OCI-LY3 (cell line): ENCODE measurements at regions not wholly inside any gene's neighbourhood (a gene's known extent, or its start where the extent isn't known, plus 50 kb on each side); places are given as distances from the start of the nearest gene placed in this dataset.

Experiments
- H2AFZ ChIP-seq: fragments of 200-600, 300-600 bp; shearing (Covaris generic); 2 replicates; pipeline ENCODE4 v1.6.0; 2014; ENCODE audit warnings: antibody characterized with exemption, low read depth, low read length
- H3K27ac ChIP-seq: fragments of 200-600, 300-600 bp; sonication (generic); 2 replicates; pipeline ENCODE4 v1.5.1; 2014; ENCODE audit warnings: mild to moderate bottlenecking, low read length, moderate library complexity, mixed read lengths
- H3K27me3 ChIP-seq: fragments of 200-600, 300-600 bp; sonication (generic); 2 replicates; pipeline ENCODE4 v1.6.1; 2014; ENCODE audit warnings: low read depth, low read length, mixed read lengths
- H3K36me3 ChIP-seq: fragments of 200-600, 300-600 bp; sonication (generic); replicated peaks from 2 replicates; pipeline ENCODE3; 2014; ENCODE audit warnings: low read depth, low read length, mixed read lengths
- H3K4me1 ChIP-seq: fragments of 300-600, 200-600 bp; sonication (generic); 2 replicates; pipeline ENCODE4 v1.6.1; 2014; ENCODE audit warnings: low read length, mixed read lengths
- H3K4me2 ChIP-seq: fragments of 200-600, 300-600 bp; sonication (generic); 2 replicates; pipeline ENCODE4 v1.6.1; 2014; ENCODE audit warnings: low read length, mixed read lengths
- H3K4me3 ChIP-seq: fragments of 300-600, 200-600 bp; sonication (generic); 2 replicates; pipeline ENCODE4 v1.5.1; 2014; ENCODE audit warnings: antibody characterized with exemption, mild to moderate bottlenecking, low read length, moderate library complexity
- H3K79me2 ChIP-seq: fragments of 300-600, 200-600 bp; shearing (Covaris generic); 2 replicates; pipeline ENCODE4 v1.6.1; 2014; ENCODE audit warnings: mild to moderate bottlenecking, low read length, mixed read lengths
- H3K9ac ChIP-seq: fragments of 300-600, 200-600 bp; shearing (Covaris generic); 2 replicates; pipeline ENCODE4 v1.6.0; 2014; ENCODE audit warnings: mild to moderate bottlenecking, low read length, moderate library complexity
- H3K9me3 ChIP-seq: fragments of 200-600, 300-600 bp; shearing (Covaris generic); 2 replicates; pipeline ENCODE4 v1.6.1; 2014; ENCODE audit warnings: low read length, mixed read lengths; ENCODE audit not compliant: insufficient read depth
- H4K20me1 ChIP-seq: fragments of 200-600, 300-600 bp; sonication (generic); 2 replicates; pipeline ENCODE4 v1.6.1; 2016; ENCODE audit warnings: low read length, mixed read lengths; ENCODE audit not compliant: insufficient read depth
- CTCF ChIP-seq: fragments of 200-600, 300-600 bp; sonication (generic); IDR thresholded peaks from 2 replicates; pipeline ENCODE4 v1.5.1; 2014; ENCODE audit warnings: antibody characterized with exemption, low read length, low read depth
- EZH2phosphoT487 ChIP-seq: fragments of 200-600 bp; shearing (Covaris generic); IDR thresholded peaks from 2 replicates; pipeline ENCODE4 v1.6.1; 2018; ENCODE audit warnings: antibody characterized with exemption, mixed run types, low read depth

- Histone ChIP-seq H3K9me3 (no peaks in the 10 kb centered on the region), H3K4me3 (no peak overlapping the region), H2AFZ (no peak overlapping the region), H3K27me3 (peaks cover 17% of the 10 kb centered on the region), H3K4me2 (no peak overlapping the region), H4K20me1 (no peaks in the 10 kb centered on the region), H3K4me1 (no peaks in the 10 kb centered on the region), H3K27ac (no peak overlapping the region), H3K36me3 (no peaks in the 10 kb centered on the region), H3K9ac (no peak overlapping the region), H3K79me2 (no peaks in the 10 kb centered on the region)
- TF ChIP-seq CTCF (no peak), EZH2phosphoT487 (no peak)
Measured at GRCh38 chr1:74847715-74848114, 114.8 kb downstream of the TYW3 start.

GRCh38 chr1:74853756-74854155, 120.8 kb downstream of the TYW3 start:
- no peak for TF ChIP-seq CTCF
- no peak for TF ChIP-seq EZH2phosphoT487
- Histone ChIP-seq H3K9ac (no peak overlapping the region), H3K4me2 (no peak overlapping the region)

GRCh38 chr1:74856174-74856573, 123.2 kb downstream of the TYW3 start:
- Histone ChIP-seq H3K27ac (no peak overlapping the region), H3K4me1 (peaks cover 21% of the 10 kb centered on the region), H3K9ac (no peak overlapping the region), H3K9me3 (no peaks in the 10 kb centered on the region), H3K36me3 (no peaks in the 10 kb centered on the region), H3K4me2 (no peak overlapping the region), H3K79me2 (no peaks in the 10 kb centered on the region), H4K20me1 (peaks cover 10% of the 10 kb centered on the region; the same call in 1 of the 2 replicates), H3K4me3 (no peak overlapping the region), H3K27me3 (peaks cover 84% of the 10 kb centered on the region), H2AFZ (no peak overlapping the region)
- TF ChIP-seq CTCF (no peak), EZH2phosphoT487 (no peak)

More at GRCh38 chr1:74853756-74854155, 120.8 kb downstream of the TYW3 start:
- Histone ChIP-seq H4K20me1 (peaks cover 10% of the 10 kb centered on the region; the same call in 1 of the 2 replicates), H2AFZ (no peak overlapping the region), H3K4me3 (no peak overlapping the region), H3K36me3 (no peaks in the 10 kb centered on the region), H3K4me1 (peaks cover 21% of the 10 kb centered on the region), H3K27me3 (peaks cover 69% of the 10 kb centered on the region), H3K27ac (no peak overlapping the region), H3K9me3 (no peaks in the 10 kb centered on the region), H3K79me2 (no peaks in the 10 kb centered on the region)

- Histone ChIP-seq H2AFZ (no peak overlapping the region), H3K79me2 (no peaks in the 10 kb centered on the region), H3K36me3 (no peaks in the 10 kb centered on the region), H3K4me2 (peak overlapping the region; percentile 75), H3K27ac (no peak overlapping the region), H4K20me1 (peaks cover 10% of the 10 kb centered on the region; the same call in 1 of the 2 replicates), H3K4me3 (peak overlapping the region; percentile 37; the same call in 1 of the 2 replicates), H3K4me1 (peaks cover 21% of the 10 kb centered on the region), H3K9me3 (no peaks in the 10 kb centered on the region), H3K9ac (no peak overlapping the region), H3K27me3 (peaks cover 90% of the 10 kb centered on the region)
- TF ChIP-seq EZH2phosphoT487 (no peak), CTCF (no peak)
Measured at GRCh38 chr1:74857676-74858075, 124.7 kb downstream of the TYW3 start.
